PC-9 (cell line): ENCODE measurements at regions not wholly inside any gene's neighbourhood (a gene's known extent, or its start where the extent isn't known, plus 50 kb on each side); places are given as distances from the start of the nearest gene placed in this dataset.

Experiments used
- EZH2 ChIP-seq: fragments of 200-600 bp; sonication (generic); IDR thresholded peaks from 2 replicates; pipeline ENCODE4 v1.8.0; 2017; ENCODE audit warnings: antibody characterized with exemption, low read depth
- TF ChIP-seq, protein P1 (sequence below): fragments of 200-600 bp; sonication (generic); conservative IDR thresholded peaks from 2 replicates; pipeline ENCODE4 v1.6.1; 2017; ENCODE audit warnings: mixed run types, antibody characterized with exemption, mild to moderate bottlenecking, moderate library complexity

DNA sequence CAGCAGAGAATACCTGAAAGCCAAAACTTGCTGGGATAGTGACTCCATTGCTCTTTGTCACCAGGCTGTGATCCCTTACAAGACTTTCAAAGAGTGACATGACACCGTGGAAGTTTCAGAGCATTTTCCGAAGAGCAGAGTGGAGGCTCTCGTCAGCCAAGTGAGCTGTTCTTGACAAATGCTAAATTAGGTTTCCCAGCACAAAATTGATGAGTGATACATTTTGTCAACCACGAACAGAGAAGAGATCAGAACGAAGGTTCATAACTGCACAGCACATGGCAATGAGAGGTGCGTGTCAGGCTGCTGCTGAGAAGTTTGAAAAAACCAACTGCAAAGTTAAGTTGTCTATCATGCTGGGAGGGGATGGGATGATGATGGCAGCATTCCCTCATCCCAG is 184.4 kb upstream of the C1orf174 start:
- TF ChIP-seq, protein P1, sequence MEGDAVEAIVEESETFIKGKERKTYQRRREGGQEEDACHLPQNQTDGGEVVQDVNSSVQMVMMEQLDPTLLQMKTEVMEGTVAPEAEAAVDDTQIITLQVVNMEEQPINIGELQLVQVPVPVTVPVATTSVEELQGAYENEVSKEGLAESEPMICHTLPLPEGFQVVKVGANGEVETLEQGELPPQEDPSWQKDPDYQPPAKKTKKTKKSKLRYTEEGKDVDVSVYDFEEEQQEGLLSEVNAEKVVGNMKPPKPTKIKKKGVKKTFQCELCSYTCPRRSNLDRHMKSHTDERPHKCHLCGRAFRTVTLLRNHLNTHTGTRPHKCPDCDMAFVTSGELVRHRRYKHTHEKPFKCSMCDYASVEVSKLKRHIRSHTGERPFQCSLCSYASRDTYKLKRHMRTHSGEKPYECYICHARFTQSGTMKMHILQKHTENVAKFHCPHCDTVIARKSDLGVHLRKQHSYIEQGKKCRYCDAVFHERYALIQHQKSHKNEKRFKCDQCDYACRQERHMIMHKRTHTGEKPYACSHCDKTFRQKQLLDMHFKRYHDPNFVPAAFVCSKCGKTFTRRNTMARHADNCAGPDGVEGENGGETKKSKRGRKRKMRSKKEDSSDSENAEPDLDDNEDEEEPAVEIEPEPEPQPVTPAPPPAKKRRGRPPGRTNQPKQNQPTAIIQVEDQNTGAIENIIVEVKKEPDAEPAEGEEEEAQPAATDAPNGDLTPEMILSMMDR: no peak
- no peak for TF ChIP-seq EZH2
